ENCODE measurements at regions not wholly inside any gene's neighbourhood (a gene's known extent, or its start where the extent isn't known, plus 50 kb on each side); places are given as distances from the start of the nearest gene placed in this dataset.

DNA sequence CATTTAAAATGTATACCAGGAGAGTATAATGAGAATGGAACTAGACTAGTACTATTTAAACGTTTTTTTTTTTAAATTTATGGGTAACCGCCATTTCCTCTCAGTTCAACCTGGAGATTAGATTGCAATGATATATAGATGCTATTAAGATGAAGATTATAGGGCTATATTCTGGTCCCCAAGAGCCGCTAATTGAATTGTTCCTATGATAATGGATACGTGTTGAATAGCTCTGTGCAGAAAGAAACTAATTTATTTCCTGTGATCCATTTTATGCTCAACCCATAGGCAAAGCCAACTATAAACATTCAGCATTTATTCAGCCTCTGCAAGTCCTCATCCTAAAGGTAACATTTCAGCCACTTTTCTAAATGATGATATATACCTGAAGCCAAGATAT lies 1595.1 kb upstream of the SEL1L start:
- TF ChIP-seq, protein P1, sequence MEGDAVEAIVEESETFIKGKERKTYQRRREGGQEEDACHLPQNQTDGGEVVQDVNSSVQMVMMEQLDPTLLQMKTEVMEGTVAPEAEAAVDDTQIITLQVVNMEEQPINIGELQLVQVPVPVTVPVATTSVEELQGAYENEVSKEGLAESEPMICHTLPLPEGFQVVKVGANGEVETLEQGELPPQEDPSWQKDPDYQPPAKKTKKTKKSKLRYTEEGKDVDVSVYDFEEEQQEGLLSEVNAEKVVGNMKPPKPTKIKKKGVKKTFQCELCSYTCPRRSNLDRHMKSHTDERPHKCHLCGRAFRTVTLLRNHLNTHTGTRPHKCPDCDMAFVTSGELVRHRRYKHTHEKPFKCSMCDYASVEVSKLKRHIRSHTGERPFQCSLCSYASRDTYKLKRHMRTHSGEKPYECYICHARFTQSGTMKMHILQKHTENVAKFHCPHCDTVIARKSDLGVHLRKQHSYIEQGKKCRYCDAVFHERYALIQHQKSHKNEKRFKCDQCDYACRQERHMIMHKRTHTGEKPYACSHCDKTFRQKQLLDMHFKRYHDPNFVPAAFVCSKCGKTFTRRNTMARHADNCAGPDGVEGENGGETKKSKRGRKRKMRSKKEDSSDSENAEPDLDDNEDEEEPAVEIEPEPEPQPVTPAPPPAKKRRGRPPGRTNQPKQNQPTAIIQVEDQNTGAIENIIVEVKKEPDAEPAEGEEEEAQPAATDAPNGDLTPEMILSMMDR (IDR thresholded peaks at IDR 0.05; ENCODE audit: borderline replicate concordance, control extremely low read depth, extremely low read depth, insufficient read depth, missing control alignments): no peak
- in situ Hi-C loops (cut with MboI; ENCODE audit: low sequenced_read_pairs, unreplicated experiment): no loop called here
- DNase-seq (ENCODE audit: low spot score): no peak

DNA sequence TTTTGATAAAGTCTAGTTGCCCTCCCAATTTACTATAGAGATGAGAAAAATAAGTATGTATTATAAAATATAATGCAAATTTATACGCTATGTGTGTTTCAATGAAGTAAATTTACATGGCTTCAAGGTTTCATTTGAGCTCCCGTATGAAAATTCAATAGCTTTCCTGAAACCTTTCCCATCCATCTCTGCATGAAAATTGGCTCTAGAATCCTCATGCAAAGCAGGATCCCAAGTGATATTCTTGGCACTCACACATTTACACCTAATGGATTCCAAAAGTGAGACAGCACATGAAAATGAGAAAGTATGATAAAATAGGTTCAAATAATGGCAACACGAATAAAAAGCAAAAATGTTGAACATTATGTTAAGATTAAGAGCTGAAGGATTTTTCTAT lies 1595.8 kb upstream of the SEL1L start:
- DNase-seq (ENCODE audit: low spot score): no peak
- in situ Hi-C loops (cut with MboI; ENCODE audit: low sequenced_read_pairs, unreplicated experiment): no loop called here
- TF ChIP-seq, protein P1 (IDR thresholded peaks at IDR 0.05; ENCODE audit: borderline replicate concordance, control extremely low read depth, extremely low read depth, insufficient read depth, missing control alignments): no peak

DNA sequence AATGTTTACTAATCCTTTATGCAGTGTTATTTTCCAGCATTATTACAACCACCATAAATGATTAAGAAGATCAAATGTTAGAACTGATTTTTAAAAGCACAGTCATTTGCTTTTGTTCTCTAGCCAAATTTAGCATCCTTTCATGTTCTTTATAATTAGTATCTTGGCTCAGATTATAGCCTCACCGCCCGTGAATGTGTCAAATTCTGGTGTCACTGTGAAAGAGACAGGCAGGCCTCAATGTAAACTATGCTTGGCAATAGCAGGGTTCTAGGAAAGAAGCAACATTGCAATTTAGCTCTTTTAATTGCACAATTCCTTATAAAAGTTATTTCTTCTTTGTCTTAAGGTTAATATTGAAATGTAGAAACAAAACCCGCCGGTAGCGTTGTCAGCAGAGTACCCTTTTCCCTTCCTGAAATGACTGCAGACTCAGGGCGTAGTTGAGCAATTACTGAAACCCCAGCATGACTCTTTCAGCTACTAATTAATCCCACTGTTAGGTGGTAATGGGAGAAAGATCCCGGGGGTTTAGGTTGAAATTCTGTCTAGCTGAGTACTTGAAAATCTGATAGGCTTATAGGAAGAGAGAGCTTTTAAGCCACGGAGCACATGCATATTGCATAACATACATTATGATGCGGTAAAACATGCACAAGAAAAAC lies 1600.5 kb upstream of the SEL1L start:
- TF ChIP-seq, protein P1 (IDR thresholded peaks at IDR 0.05; ENCODE audit: borderline replicate concordance, control extremely low read depth, extremely low read depth, insufficient read depth, missing control alignments): no peak
- no peak for DNase-seq (ENCODE audit: low spot score)
- in situ Hi-C loops (cut with MboI; ENCODE audit: low sequenced_read_pairs, unreplicated experiment): no loop called here

DNA sequence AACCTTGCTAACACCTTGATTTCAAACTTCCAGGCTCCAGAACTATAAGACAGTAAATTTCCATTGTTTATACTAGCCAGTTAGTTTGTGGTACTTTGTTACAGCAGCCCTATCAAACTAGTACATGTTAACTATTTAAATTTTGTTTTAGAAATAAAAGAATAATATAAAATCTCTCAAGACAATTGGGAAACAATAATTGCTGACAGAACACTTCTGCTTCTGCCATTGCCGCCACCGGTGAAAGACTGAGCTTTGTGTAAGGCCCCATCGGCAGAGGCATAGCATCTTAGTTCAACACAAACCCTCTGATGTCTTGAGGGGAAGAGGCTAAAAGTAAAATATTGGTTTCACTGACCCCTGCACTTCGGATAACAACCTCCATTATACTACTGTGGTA lies 1607.1 kb upstream of the SEL1L start:
- in situ Hi-C loops (cut with MboI; ENCODE audit: low sequenced_read_pairs, unreplicated experiment): no loop called here
- no peak for DNase-seq (ENCODE audit: low spot score)
- TF ChIP-seq, protein P1 (IDR thresholded peaks at IDR 0.05; ENCODE audit: borderline replicate concordance, control extremely low read depth, extremely low read depth, insufficient read depth, missing control alignments): no peak

DNA sequence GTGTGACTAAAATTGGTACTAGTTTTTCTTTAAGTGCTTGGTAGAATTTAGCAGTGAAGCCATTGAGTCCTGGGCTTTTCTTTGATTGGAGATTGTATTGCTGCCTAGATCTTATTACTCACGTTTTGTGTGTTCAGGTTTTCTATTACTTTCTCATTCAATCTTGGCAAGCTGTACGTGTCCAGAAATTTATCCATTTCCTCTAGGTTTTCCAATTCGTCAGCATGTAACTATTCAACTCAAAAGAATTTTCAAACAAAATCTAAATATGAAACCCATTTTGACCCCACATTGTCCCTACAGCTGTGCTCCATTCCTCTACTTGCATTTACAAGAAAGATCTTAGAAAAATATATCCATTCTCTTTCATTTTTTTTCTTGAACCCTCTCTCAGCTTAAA lies 1613.4 kb upstream of the SEL1L start:
- in situ Hi-C loops (cut with MboI; ENCODE audit: low sequenced_read_pairs, unreplicated experiment): no loop called here
- TF ChIP-seq, protein P1 (IDR thresholded peaks at IDR 0.05; ENCODE audit: borderline replicate concordance, control extremely low read depth, extremely low read depth, insufficient read depth, missing control alignments): no peak
- DNase-seq (ENCODE audit: low spot score): no peak

DNA sequence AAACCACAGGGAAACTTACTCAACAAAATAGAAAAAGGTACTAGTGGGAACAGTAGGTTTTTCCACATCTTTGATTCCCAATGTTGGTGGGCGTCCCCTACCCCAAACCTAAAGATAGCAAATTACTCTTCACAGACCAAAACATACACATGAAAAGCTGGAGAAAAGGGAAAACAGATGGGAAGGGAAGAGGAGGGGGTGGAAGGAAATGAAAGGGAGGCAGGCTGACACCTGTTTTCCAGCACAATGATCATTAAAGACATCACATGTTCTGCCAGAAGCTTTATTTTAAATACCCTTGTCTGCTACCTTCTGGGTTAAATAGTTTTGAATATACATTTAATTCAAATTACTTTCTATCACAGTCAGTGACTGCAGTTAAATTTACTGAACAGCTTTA lies 1617.9 kb upstream of the SEL1L start:
- TF ChIP-seq, protein P1 (IDR thresholded peaks at IDR 0.05; ENCODE audit: borderline replicate concordance, control extremely low read depth, extremely low read depth, insufficient read depth, missing control alignments): no peak
- DNase-seq (ENCODE audit: low spot score): no peak
- in situ Hi-C loops (cut with MboI; ENCODE audit: low sequenced_read_pairs, unreplicated experiment): no loop called here

All from GM13976 (cell line).